GM12872 (cell line): ENCODE measurements at regions not wholly inside any gene's neighbourhood (a gene's known extent, or its start where the extent isn't known, plus 50 kb on each side); places are given as distances from the start of the nearest gene placed in this dataset.

Experiments used
- CTCF ChIP-seq: IDR thresholded peaks from 3 replicates; pipeline ENCODE4 v1.5.1; 2011; ENCODE audit warnings: low read depth, mild to moderate bottlenecking, low read length, moderate library complexity; ENCODE audit not compliant: insufficient read depth

GRCh38 chr5:7261900-7262299 lies 134.0 kb upstream of the ADCY2 start:
- no peak for TF ChIP-seq CTCF

GRCh38 chr5:7269591-7270274 lies 126.2 kb upstream of the ADCY2 start:
- no peak for TF ChIP-seq CTCF

- no peak for TF ChIP-seq CTCF
Observed at GRCh38 chr5:7271435-7272084, 124.4 kb upstream of the ADCY2 start.

- TF ChIP-seq CTCF, result no peak
Observed at GRCh38 chr5:7272408-7272965, 123.5 kb upstream of the ADCY2 start.

- no peak for TF ChIP-seq CTCF
Observed at GRCh38 chr5:7274203-7274602, 121.7 kb upstream of the ADCY2 start.

GRCh38 chr5:7315118-7315517 lies 80.8 kb upstream of the ADCY2 start:
- TF ChIP-seq CTCF, result no peak

- TF ChIP-seq CTCF, result no peak
Observed at GRCh38 chr5:7317751-7318150, 78.2 kb upstream of the ADCY2 start.
